ENCODE measurements at regions not wholly inside any gene's neighbourhood (a gene's known extent, or its start where the extent isn't known, plus 50 kb on each side); places are given as distances from the start of the nearest gene placed in this dataset.

DNA sequence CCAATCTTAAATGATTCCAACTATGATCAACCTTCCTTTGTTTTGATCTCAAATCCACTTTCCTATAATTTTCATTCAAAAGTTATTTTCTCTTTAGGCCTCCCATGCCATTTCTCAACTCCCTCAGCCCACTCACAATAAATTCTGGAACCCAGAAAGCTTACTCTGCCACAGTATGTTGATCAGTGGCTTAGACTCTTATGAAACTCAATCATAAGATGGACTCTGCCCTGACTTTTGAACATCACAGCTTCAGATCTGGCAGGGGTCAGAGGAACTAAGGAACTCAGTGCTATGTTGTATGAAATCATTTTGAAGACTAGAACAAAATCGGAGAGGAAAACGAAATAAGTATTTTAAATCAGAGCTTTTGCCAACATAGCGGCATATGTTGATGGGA lies 59.8 kb upstream of the LGALSL start:
- intact Hi-C loops (cut with micrococcal nuclease): no loop called here
- Histone ChIP-seq H3K36me3 (peaks cover 4% of the 10 kb centered on the region), H3K4me1 (no peaks in the 10 kb centered on the region)

DNA sequence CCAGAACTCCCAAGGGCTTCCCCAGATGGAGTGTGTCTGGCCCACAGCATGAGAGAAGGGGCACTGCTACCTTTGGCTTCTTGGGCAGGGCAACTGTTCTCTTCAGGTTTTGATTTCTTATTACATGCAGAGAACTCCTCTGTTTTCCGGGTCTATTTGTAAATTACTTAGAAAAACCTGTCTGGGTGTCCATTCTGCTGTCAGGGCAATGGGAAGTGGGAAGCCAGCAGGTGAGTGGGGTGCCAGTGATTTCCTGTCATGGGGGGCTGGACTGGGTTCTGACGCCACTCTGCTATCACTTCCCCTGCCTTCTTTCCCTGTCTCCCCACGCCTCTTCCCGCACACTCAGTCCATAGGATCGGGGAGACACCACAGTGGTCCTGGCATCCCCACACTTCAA lies 58.0 kb upstream of the LGALSL start:
- Histone ChIP-seq H3K4me3 (no peak overlapping the region), H3K27ac (replicated peaks) (no peak overlapping the region), H3K9me3 (replicated peaks) (peaks cover 3% of the 10 kb centered on the region), H3K27me3 (ENCODE audit: low read depth) (no peaks in the 10 kb centered on the region), H3K4me1 (peaks cover 4% of the 10 kb centered on the region), H3K36me3 (peaks cover under 1% of the 10 kb centered on the region)
- TF ChIP-seq, protein P1, sequence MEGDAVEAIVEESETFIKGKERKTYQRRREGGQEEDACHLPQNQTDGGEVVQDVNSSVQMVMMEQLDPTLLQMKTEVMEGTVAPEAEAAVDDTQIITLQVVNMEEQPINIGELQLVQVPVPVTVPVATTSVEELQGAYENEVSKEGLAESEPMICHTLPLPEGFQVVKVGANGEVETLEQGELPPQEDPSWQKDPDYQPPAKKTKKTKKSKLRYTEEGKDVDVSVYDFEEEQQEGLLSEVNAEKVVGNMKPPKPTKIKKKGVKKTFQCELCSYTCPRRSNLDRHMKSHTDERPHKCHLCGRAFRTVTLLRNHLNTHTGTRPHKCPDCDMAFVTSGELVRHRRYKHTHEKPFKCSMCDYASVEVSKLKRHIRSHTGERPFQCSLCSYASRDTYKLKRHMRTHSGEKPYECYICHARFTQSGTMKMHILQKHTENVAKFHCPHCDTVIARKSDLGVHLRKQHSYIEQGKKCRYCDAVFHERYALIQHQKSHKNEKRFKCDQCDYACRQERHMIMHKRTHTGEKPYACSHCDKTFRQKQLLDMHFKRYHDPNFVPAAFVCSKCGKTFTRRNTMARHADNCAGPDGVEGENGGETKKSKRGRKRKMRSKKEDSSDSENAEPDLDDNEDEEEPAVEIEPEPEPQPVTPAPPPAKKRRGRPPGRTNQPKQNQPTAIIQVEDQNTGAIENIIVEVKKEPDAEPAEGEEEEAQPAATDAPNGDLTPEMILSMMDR (IDR thresholded peaks at IDR 0.05; ENCODE audit: borderline replicate concordance): no peak
- no peak for DNase-seq
- intact Hi-C loops (cut with micrococcal nuclease): no loop called here

More for the DNA sequence above, 59.8 kb upstream of the LGALSL start:
- no peak overlapping the region for H3K27ac ChIP-seq (replicated peaks)
- H3K4me3 ChIP-seq: no peak overlapping the region
- H3K9me3 ChIP-seq (replicated peaks): peaks cover 14% of the 10 kb centered on the region
- TF ChIP-seq, protein P1 (IDR thresholded peaks at IDR 0.05; ENCODE audit: borderline replicate concordance): no peak
- DNase-seq: no peak
- H3K27me3 ChIP-seq (ENCODE audit: low read depth): no peaks in the 10 kb centered on the region

DNA sequence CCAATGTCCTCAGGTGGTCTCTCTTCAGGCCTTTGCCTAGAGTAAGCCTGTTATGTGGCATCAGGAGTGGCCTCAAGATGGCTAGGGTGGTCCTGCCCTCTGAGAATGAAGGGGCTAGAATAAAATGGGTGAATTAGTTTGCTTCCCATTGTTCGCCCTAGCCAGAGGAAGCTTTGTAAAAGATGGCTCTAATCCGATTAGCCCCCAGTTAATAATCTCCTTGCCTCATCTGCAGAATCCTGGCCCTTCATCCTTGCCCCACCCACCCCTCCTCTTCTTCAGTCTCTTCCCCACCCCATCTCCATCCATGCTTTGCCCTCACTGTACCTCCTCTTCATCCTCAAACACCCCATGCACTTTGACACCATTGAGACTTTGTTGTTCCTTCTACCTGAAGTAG lies 57.4 kb upstream of the LGALSL start:
- H3K9me3 ChIP-seq (replicated peaks): no peaks in the 10 kb centered on the region
- DNase-seq: no peak
- H3K4me1 ChIP-seq: peaks cover 9% of the 10 kb centered on the region
- H3K27ac ChIP-seq (replicated peaks): no peak overlapping the region
- no peak overlapping the region for H3K4me3 ChIP-seq
- intact Hi-C loops (cut with micrococcal nuclease): no loop called here
- no peaks in the 10 kb centered on the region for H3K27me3 ChIP-seq (ENCODE audit: low read depth)
- no peaks in the 10 kb centered on the region for H3K36me3 ChIP-seq
- TF ChIP-seq, protein P1 (IDR thresholded peaks at IDR 0.05; ENCODE audit: borderline replicate concordance): no peak

DNA sequence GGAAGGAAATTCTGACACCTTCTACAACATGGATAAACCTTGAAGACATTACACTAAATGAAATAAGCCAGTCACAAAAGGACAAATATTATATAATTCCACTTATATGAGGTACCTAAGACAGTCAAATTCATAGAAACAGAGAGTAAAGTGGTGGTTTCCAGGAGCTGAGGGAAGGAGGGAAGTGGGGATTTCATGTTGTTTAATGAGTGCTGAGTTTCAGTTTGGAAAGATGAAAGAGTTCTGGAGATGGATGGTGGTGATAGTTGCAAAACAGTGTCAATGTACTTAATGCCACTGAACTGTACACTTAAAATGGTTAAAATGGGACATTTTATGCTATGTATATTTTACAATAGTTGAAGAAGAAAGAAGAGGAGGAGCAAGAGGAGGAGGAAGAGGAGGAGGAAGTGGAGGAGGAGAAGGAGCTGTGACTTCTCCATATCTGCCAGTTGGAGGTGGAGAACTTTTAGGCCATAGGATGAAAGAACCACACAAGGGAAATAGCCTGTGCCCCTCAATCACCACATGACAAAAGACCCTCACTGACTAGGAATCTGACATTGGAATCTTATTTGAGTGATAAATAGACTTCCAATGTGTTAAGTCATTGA lies 55.3 kb upstream of the LGALSL start:
- TF ChIP-seq, protein P1 (IDR thresholded peaks at IDR 0.05; ENCODE audit: borderline replicate concordance): no peak
- intact Hi-C loops (cut with micrococcal nuclease): no loop called here
- no peak for DNase-seq

DNA sequence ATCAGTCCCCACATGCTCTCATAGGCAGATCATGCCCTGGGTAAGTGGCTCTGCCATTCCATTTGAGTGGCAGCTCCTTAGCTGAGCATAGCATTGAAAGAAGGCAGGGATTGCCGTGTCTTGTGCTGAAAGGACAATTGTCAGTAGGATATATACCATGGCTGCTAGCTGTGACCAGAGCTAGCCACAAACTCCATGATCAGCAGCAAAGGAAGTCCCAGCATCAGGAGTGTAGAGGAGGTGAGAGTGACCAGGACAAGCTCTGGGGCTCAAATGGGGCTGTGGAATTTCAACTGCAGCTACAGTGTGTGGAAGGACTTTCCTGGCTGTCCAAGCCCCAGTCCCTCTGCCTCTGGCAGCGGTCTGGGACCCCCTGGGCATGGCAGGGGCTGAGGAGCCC lies 54.4 kb upstream of the LGALSL start:
- DNase-seq: no peak
- H3K27ac ChIP-seq (replicated peaks): no peak overlapping the region
- H3K36me3 ChIP-seq: no peaks in the 10 kb centered on the region
- H3K27me3 ChIP-seq (ENCODE audit: low read depth): no peaks in the 10 kb centered on the region
- intact Hi-C loops (cut with micrococcal nuclease): no loop called here
- peaks cover 30% of the 10 kb centered on the region for H3K4me1 ChIP-seq
- no peak overlapping the region for H3K4me3 ChIP-seq
- TF ChIP-seq, protein P1 (IDR thresholded peaks at IDR 0.05; ENCODE audit: borderline replicate concordance): no peak
- H3K9me3 ChIP-seq (replicated peaks): no peaks in the 10 kb centered on the region

More for the DNA sequence above, 55.3 kb upstream of the LGALSL start:
- H3K27ac ChIP-seq (replicated peaks): no peak overlapping the region
- H3K4me3 ChIP-seq: no peak overlapping the region
- no peaks in the 10 kb centered on the region for H3K36me3 ChIP-seq
- peaks cover 21% of the 10 kb centered on the region for H3K4me1 ChIP-seq
- no peaks in the 10 kb centered on the region for H3K9me3 ChIP-seq (replicated peaks)
- no peaks in the 10 kb centered on the region for H3K27me3 ChIP-seq (ENCODE audit: low read depth)
